IMR-90 (cell line): ENCODE measurements at regions not wholly inside any gene's neighbourhood (a gene's known extent, or its start where the extent isn't known, plus 50 kb on each side); places are given as distances from the start of the nearest gene placed in this dataset.

Experiments used
- ATAC-seq: fragments of 200-7000 bp; cut with Tn5 transposase; 2 replicates; pipeline ENCODE4 v1.9.1; 2020; ENCODE audit warnings: low read depth, mild to moderate bottlenecking, moderate library complexity
- BruUV-seq: library from RNA; stranded (reverse); fragments of 400-500 nt; replicated peaks from 2 replicates; lab custom pipeline; 2021; lab: Mats Ljungman, UMichigan
- CTCF ChIA-PET: fragments of 300-600 bp; formaldehyde crosslinking; extraction: SDS; loops from one replicate; lab custom pipeline; 2021; ENCODE audit warnings: antibody characterized with exemption; lab: Yijun Ruan, JAX
- POLR2A ChIA-PET: fragments of 300-600 bp; sonication (Branson Sonifier 250); formaldehyde crosslinking; loops from one replicate; lab custom pipeline; 2022; ENCODE audit warnings: antibody characterized with exemption; ENCODE audit not compliant: unreplicated experiment; lab: Charles Lee
- DNase-seq: peaks from one replicate; pipeline ENCODE4 v3.0.0; 2013
- H2AFZ ChIP-seq: replicated peaks from 2 replicates; pipeline ENCODE3; 2013; ENCODE audit warnings: low read length, mild to moderate bottlenecking; ENCODE audit not compliant: poor library complexity
- H2AK5ac ChIP-seq: 2 replicates; pipeline ENCODE4 v1.6.1; 2013; ENCODE audit warnings: low read depth, low read length, inconsistent platforms
- H2AK9ac ChIP-seq: replicated peaks from 2 replicates; pipeline ENCODE3; 2013; ENCODE audit warnings: mild to moderate bottlenecking, low read depth, low read length, moderate library complexity; ENCODE audit not compliant: poor library complexity
- H2BK120ac ChIP-seq: 2 replicates; pipeline ENCODE4 v1.6.1; 2013; ENCODE audit warnings: low read depth, low read length, inconsistent platforms
- H2BK15ac ChIP-seq: 3 replicates; pipeline ENCODE4 v1.6.1; 2013; ENCODE audit warnings: low read depth, low read length, inconsistent platforms
- H2BK20ac ChIP-seq: 2 replicates; pipeline ENCODE4 v1.6.1; 2013; ENCODE audit warnings: low read depth, mild to moderate bottlenecking, inconsistent platforms, low read length, moderate library complexity
- H2BK5ac ChIP-seq: 2 replicates; pipeline ENCODE4 v1.6.1; 2013; ENCODE audit warnings: mild to moderate bottlenecking, low read depth, low read length, inconsistent platforms; ENCODE audit not compliant: poor library complexity, severe bottlenecking
- H3K14ac ChIP-seq: replicated peaks from 2 replicates; pipeline ENCODE4 v1.6.1; 2013; ENCODE audit warnings: low read depth, low read length, inconsistent platforms
- H3K18ac ChIP-seq: 2 replicates; pipeline ENCODE4 v1.6.1; 2013; ENCODE audit warnings: low read depth, low read length, control low read depth
- H3K23ac ChIP-seq: 2 replicates; pipeline ENCODE4 v1.6.1; 2013; ENCODE audit warnings: low read depth, low read length, inconsistent platforms
- H3K27ac ChIP-seq: 2 replicates; pipeline ENCODE4 v1.5.1; 2013; ENCODE audit warnings: mild to moderate bottlenecking, control low read depth, low read length; ENCODE audit not compliant: insufficient read depth
- H3K27me3 ChIP-seq: 2 replicates; pipeline ENCODE4 v1.6.1; 2013; ENCODE audit warnings: low read length; ENCODE audit not compliant: control insufficient read depth, insufficient read depth
- H3K36me3 ChIP-seq: 2 replicates; pipeline ENCODE4 v1.6.1; 2013; ENCODE audit warnings: low read length, mixed read lengths; ENCODE audit not compliant: control insufficient read depth, insufficient read depth
- H3K4ac ChIP-seq: 2 replicates; pipeline ENCODE4 v1.6.1; 2013; ENCODE audit warnings: low read depth, low read length, inconsistent platforms
- H3K4me1 ChIP-seq: 2 replicates; pipeline ENCODE4 v1.6.1; 2013; ENCODE audit warnings: low read length, mixed read lengths; ENCODE audit not compliant: control insufficient read depth, insufficient read depth
- H3K4me2 ChIP-seq: 2 replicates; pipeline ENCODE4 v1.6.1; 2013; ENCODE audit warnings: low read depth, mild to moderate bottlenecking, control low read depth, low read length, moderate library complexity
- H3K4me3 ChIP-seq: 2 replicates; pipeline ENCODE4 v1.5.1; 2013; ENCODE audit warnings: low read depth, mild to moderate bottlenecking, control low read depth, low read length, moderate library complexity; ENCODE audit not compliant: insufficient read depth
- H3K56ac ChIP-seq: 2 replicates; pipeline ENCODE4 v1.6.1; 2013; ENCODE audit warnings: low read length, inconsistent platforms; ENCODE audit not compliant: insufficient read depth; ENCODE audit errors: extremely low read depth
- H3K79me1 ChIP-seq, 2 experiments: 2 replicates each; pipeline ENCODE4 v1.6.1; 2013; ENCODE audit warnings: low read length in 2 of 2, inconsistent platforms in 1 of 2, low read depth in 1 of 2
- H3K9ac ChIP-seq: 2 replicates; pipeline ENCODE4 v1.6.1; 2013; ENCODE audit warnings: low read depth, low read length, control low read depth
- H3K9me1 ChIP-seq: 2 replicates; pipeline ENCODE4 v1.6.1; 2013; ENCODE audit warnings: low read length, inconsistent platforms; ENCODE audit not compliant: insufficient read depth
- H3K9me3 ChIP-seq: 2 replicates; pipeline ENCODE4 v1.6.1; 2013; ENCODE audit warnings: low read length; ENCODE audit not compliant: control insufficient read depth, insufficient read depth
- H4K20me1 ChIP-seq: 2 replicates; pipeline ENCODE4 v1.6.1; 2013; ENCODE audit warnings: low read length, inconsistent platforms; ENCODE audit not compliant: insufficient read depth
- H4K5ac ChIP-seq: 2 replicates; pipeline ENCODE4 v1.6.1; 2013; ENCODE audit warnings: mild to moderate bottlenecking, low read depth, low read length, control low read depth
- H4K8ac ChIP-seq, 2 experiments: 2 replicates each; pipeline ENCODE4 v1.6.1; 2013; ENCODE audit warnings: low read depth in 2 of 2, low read length in 2 of 2, control low read depth in 1 of 2, inconsistent platforms in 1 of 2
- H4K91ac ChIP-seq: 2 replicates; pipeline ENCODE4 v1.6.1; 2013; ENCODE audit warnings: low read depth, low read length, inconsistent platforms; ENCODE audit not compliant: insufficient read depth
- BHLHE40 ChIP-seq: fragments of 150-350 bp; IDR thresholded peaks from 2 replicates; pipeline ENCODE4 v1.6.1; 2016; ENCODE audit warnings: mild to moderate bottlenecking, low read depth, low read length
- CEBPB ChIP-seq: IDR thresholded peaks from 2 replicates; pipeline ENCODE4 v1.6.1; 2012; ENCODE audit warnings: low read depth, low read length, improper control_type of control experiment
- CHD1 ChIP-seq: IDR thresholded peaks from 2 replicates; pipeline ENCODE4 v1.6.1; 2012; ENCODE audit warnings: low read depth, low read length, improper control_type of control experiment
- FOS ChIP-seq: fragments of 150-350 bp; IDR thresholded peaks from 2 replicates; pipeline ENCODE4 v1.6.1; 2016; ENCODE audit warnings: low read depth, low read length
- MAFK ChIP-seq: IDR thresholded peaks from 2 replicates; pipeline ENCODE4 v1.6.1; 2012; ENCODE audit warnings: low read depth, low read length, improper control_type of control experiment
- MAZ ChIP-seq: IDR thresholded peaks from 2 replicates; pipeline ENCODE4 v1.6.1; 2012; ENCODE audit warnings: low read depth, mild to moderate bottlenecking, low read length, improper control_type of control experiment, moderate library complexity, borderline replicate concordance
- MXI1 ChIP-seq: IDR thresholded peaks from 2 replicates; pipeline ENCODE4 v1.6.1; 2012; ENCODE audit warnings: low read depth, mild to moderate bottlenecking, low read length, moderate library complexity, borderline replicate concordance
- POLR2A ChIP-seq: IDR thresholded peaks from 2 replicates; pipeline ENCODE4 v1.6.1; 2012; ENCODE audit warnings: mild to moderate bottlenecking, low read depth, low read length
- RCOR1 ChIP-seq: IDR thresholded peaks from 2 replicates; pipeline ENCODE4 v1.6.1; 2012; ENCODE audit warnings: mild to moderate bottlenecking, low read length, improper control_type of control experiment; ENCODE audit not compliant: insufficient replicate concordance
- RFX5 ChIP-seq: IDR thresholded peaks from 2 replicates; pipeline ENCODE4 v1.8.0; 2012; ENCODE audit warnings: low read depth, mild to moderate bottlenecking, low read length, moderate library complexity
- WGBS, 2 experiments: methylation state at CpG; one replicate each; pipeline versions ENCODE4 v1.1.5 to v1.1.7; 2013; ENCODE audit warnings: missing lambda C conversion rate in 2 of 2; ENCODE audit not compliant: insufficient read length in 1 of 2; ENCODE audit errors: extremely low coverage in 2 of 2; 5-methylcytosine and 5-hydroxymethylcytosine counted together
- dilution Hi-C: fragments of 300-500 bp; cut with HindIII; formaldehyde crosslinking; loops from one replicate; pipeline ENCODE4 v1.14.3; 2018; ENCODE audit warnings: low sequenced_read_pairs; ENCODE audit not compliant: unreplicated experiment
- in situ Hi-C: fragments of 300-500 bp; cut with MboI; formaldehyde crosslinking; loops from 3 replicates; pipeline ENCODE4 v1.14.3; 2019; ENCODE audit warnings: low sequenced_read_pairs, inconsistent platforms, mixed read lengths
- intact Hi-C: fragments of 100-400 bp; cut with micrococcal nuclease; formaldehyde crosslinking; loops from 2 replicates; pipeline ENCODE4 v1.10.0; 2022
- TF ChIP-seq, protein P1 (sequence below): fragments of 150-350 bp; IDR thresholded peaks from 2 replicates; pipeline ENCODE4 v1.6.1; 2017; ENCODE audit warnings: mild to moderate bottlenecking, antibody characterized with exemption, low read length, low read depth
- TF ChIP-seq, protein P2 (sequence below): fragments of 150-350 bp; IDR thresholded peaks from 2 replicates; pipeline ENCODE4 v1.6.1; 2016; ENCODE audit warnings: low read depth, mild to moderate bottlenecking, low read length, moderate library complexity, borderline replicate concordance
- TF ChIP-seq, protein P3 (sequence below): conservative IDR thresholded peaks from 2 replicates; pipeline ENCODE4 v1.5.1; 2012; ENCODE audit warnings: mild to moderate bottlenecking, low read depth, low read length, improper control_type of control experiment

DNA sequence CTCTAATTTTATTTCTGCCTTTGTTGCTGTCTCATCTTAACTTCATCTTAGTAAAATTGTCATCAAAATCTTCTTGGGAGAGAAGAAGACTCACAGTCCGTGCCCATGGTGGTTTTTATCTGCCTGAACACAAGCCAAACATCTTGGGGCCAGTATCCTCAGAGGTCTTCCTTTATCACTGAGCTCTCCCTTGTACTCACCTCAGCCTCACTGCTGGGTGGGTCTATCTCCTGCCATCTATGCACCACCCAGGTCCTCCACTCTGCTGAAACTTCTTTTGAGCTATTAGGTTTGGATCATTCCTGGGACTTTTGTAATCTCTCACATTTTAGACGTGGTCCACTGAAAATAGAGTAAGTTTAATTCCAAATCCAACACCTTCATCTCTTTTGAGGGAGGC is 116.3 kb upstream of the EPB41L4A start:
- dilution Hi-C loops (no loop called here), intact Hi-C loops (no loop called here), in situ Hi-C loops (no loop called here)
- Histone ChIP-seq H3K4me3 (no peak overlapping the region), H3K18ac (no peak overlapping the region), H3K27ac (no peak overlapping the region), H3K4me2 (no peak overlapping the region), H2BK120ac (no peak overlapping the region), H2AK9ac (no peak overlapping the region), H3K4ac (no peak overlapping the region), H2BK15ac (no peak overlapping the region), H3K14ac (no peak overlapping the region), H4K5ac (no peak overlapping the region), H4K20me1 (no peaks in the 10 kb centered on the region), H2AFZ (no peak overlapping the region), H3K36me3 (no peaks in the 10 kb centered on the region), H3K4me1 (no peaks in the 10 kb centered on the region), H4K8ac (no peak overlapping the region), H3K23ac (no peak overlapping the region), H3K56ac (no peak overlapping the region), H4K91ac (no peak overlapping the region), H2AK5ac (no peak overlapping the region), H3K79me1 (no peaks in the 10 kb centered on the region), H2BK5ac (no peak overlapping the region), H3K27me3 (peaks cover 2% of the 10 kb centered on the region; the same call in 1 of the 2 replicates), H3K9ac (no peak overlapping the region), H3K9me3 (no peaks in the 10 kb centered on the region), H2BK20ac (no peak overlapping the region), H3K9me1 (no peaks in the 10 kb centered on the region)
- no TSS peak for BruUV-seq
- no peak for TF ChIP-seq FOS
- TF ChIP-seq POLR2A, result no peak
- TF ChIP-seq BHLHE40, result no peak
- TF ChIP-seq, protein P1, sequence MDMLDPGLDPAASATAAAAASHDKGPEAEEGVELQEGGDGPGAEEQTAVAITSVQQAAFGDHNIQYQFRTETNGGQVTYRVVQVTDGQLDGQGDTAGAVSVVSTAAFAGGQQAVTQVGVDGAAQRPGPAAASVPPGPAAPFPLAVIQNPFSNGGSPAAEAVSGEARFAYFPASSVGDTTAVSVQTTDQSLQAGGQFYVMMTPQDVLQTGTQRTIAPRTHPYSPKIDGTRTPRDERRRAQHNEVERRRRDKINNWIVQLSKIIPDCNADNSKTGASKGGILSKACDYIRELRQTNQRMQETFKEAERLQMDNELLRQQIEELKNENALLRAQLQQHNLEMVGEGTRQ, result no peak
- no peak for TF ChIP-seq MXI1
- TF ChIP-seq RFX5, result no peak
- TF ChIP-seq MAFK, result no peak
- TF ChIP-seq, protein P2, sequence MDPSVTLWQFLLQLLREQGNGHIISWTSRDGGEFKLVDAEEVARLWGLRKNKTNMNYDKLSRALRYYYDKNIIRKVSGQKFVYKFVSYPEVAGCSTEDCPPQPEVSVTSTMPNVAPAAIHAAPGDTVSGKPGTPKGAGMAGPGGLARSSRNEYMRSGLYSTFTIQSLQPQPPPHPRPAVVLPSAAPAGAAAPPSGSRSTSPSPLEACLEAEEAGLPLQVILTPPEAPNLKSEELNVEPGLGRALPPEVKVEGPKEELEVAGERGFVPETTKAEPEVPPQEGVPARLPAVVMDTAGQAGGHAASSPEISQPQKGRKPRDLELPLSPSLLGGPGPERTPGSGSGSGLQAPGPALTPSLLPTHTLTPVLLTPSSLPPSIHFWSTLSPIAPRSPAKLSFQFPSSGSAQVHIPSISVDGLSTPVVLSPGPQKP, result no peak
- no peak for TF ChIP-seq CHD1
- TF ChIP-seq, protein P3, sequence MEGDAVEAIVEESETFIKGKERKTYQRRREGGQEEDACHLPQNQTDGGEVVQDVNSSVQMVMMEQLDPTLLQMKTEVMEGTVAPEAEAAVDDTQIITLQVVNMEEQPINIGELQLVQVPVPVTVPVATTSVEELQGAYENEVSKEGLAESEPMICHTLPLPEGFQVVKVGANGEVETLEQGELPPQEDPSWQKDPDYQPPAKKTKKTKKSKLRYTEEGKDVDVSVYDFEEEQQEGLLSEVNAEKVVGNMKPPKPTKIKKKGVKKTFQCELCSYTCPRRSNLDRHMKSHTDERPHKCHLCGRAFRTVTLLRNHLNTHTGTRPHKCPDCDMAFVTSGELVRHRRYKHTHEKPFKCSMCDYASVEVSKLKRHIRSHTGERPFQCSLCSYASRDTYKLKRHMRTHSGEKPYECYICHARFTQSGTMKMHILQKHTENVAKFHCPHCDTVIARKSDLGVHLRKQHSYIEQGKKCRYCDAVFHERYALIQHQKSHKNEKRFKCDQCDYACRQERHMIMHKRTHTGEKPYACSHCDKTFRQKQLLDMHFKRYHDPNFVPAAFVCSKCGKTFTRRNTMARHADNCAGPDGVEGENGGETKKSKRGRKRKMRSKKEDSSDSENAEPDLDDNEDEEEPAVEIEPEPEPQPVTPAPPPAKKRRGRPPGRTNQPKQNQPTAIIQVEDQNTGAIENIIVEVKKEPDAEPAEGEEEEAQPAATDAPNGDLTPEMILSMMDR, result no peak
- TF ChIP-seq RCOR1, result no peak
- no peak for TF ChIP-seq CEBPB
- no peak for TF ChIP-seq MAZ
- POLR2A ChIA-PET, result no interaction called here
- ATAC-seq (no peak), DNase-seq (no peak)
- CTCF ChIA-PET, result interaction anchor here (0.6 kb wide), 1 partner anchor 14 kb away, joined by 3 read pairs; no protein-coding TSS in a partner anchor
- WGBS, 2 experiments, result no CpG with 5 or more reads among the region's 2 CpGs
